AG04450 (cell line): ENCODE measurements at regions not wholly inside any gene's neighbourhood (a gene's known extent, or its start where the extent isn't known, plus 50 kb on each side); places are given as distances from the start of the nearest gene placed in this dataset.

ENCODE experiments used
- CTCF ChIA-PET: fragments of 300-600, 350-600 bp; formaldehyde crosslinking; extraction: SDS; loops from one replicate; lab custom pipeline; 2022; ENCODE audit warnings: antibody characterized with exemption, inconsistent platforms; lab: Charles Lee
- POLR2A ChIA-PET: fragments of 350-600 bp; formaldehyde crosslinking; extraction: SDS; loops from one replicate; lab custom pipeline; 2021; ENCODE audit warnings: antibody characterized with exemption, inconsistent platforms; lab: Yijun Ruan, JAX
- DNase-seq: peaks from one replicate; pipeline ENCODE4 v3.0.0-alpha.2; 2011; ENCODE audit warnings: low read depth, low spot score
- H3K27ac ChIP-seq: one replicate; pipeline ENCODE4 v1.5.1; 2012; ENCODE audit warnings: low read depth, low read length, control low read depth
- H3K27me3 ChIP-seq: one replicate; pipeline ENCODE4 v1.6.0; 2012; ENCODE audit warnings: low read length; ENCODE audit not compliant: control insufficient read depth, insufficient read depth
- H3K4me3 ChIP-seq: 2 replicates; pipeline ENCODE4 v1.5.1; 2011; ENCODE audit warnings: mild to moderate bottlenecking, low read depth, low read length, control low read depth
- H3K9me3 ChIP-seq: 2 replicates; pipeline ENCODE4 v1.5.1; 2012; ENCODE audit warnings: low read length; ENCODE audit not compliant: control insufficient read depth, insufficient read depth
- TF ChIP-seq, protein P1 (sequence below): IDR thresholded peaks from 2 replicates; pipeline ENCODE4 v1.5.1; 2011; ENCODE audit warnings: low read depth, low read length, control low read depth, inconsistent platforms

- Histone ChIP-seq H3K9me3 (no peaks in the 10 kb centered on the region), H3K27ac (no peak overlapping the region), H3K27me3 (no peaks in the 10 kb centered on the region), H3K4me3 (no peak overlapping the region)
- ChIA-PET POLR2A (no interaction called here), CTCF (interaction anchor here (0.9 to 1.4 kb wide), 2 partner anchors 9 to 17 kb away, joined by 3 to 5 read pairs; no protein-coding TSS in a partner anchor)
- no peak for DNase-seq
- TF ChIP-seq, protein P1, sequence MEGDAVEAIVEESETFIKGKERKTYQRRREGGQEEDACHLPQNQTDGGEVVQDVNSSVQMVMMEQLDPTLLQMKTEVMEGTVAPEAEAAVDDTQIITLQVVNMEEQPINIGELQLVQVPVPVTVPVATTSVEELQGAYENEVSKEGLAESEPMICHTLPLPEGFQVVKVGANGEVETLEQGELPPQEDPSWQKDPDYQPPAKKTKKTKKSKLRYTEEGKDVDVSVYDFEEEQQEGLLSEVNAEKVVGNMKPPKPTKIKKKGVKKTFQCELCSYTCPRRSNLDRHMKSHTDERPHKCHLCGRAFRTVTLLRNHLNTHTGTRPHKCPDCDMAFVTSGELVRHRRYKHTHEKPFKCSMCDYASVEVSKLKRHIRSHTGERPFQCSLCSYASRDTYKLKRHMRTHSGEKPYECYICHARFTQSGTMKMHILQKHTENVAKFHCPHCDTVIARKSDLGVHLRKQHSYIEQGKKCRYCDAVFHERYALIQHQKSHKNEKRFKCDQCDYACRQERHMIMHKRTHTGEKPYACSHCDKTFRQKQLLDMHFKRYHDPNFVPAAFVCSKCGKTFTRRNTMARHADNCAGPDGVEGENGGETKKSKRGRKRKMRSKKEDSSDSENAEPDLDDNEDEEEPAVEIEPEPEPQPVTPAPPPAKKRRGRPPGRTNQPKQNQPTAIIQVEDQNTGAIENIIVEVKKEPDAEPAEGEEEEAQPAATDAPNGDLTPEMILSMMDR: no peak
Measured at GRCh38 chr12:90020436-90020835, 311.8 kb upstream of the ATP2B1 start.

- ChIA-PET CTCF (interaction anchor here (0.9 to 1.4 kb wide), 2 partner anchors 10 to 16 kb away, joined by 3 to 5 read pairs; no protein-coding TSS in a partner anchor), POLR2A (no interaction called here)
Measured at GRCh38 chr12:90020014-90020413, 311.4 kb upstream of the ATP2B1 start.

GRCh38 chr12:90017316-90017715 is 308.7 kb upstream of the ATP2B1 start:
- ChIA-PET POLR2A (no interaction called here), CTCF (no interaction called here)
- no peak overlapping the region for H3K4me3 ChIP-seq
- no peak overlapping the region for H3K27ac ChIP-seq
- no peaks in the 10 kb centered on the region for H3K27me3 ChIP-seq
- TF ChIP-seq, protein P1: no peak
- no peak for DNase-seq
- H3K9me3 ChIP-seq: no peaks in the 10 kb centered on the region

More at GRCh38 chr12:90020014-90020413, 311.4 kb upstream of the ATP2B1 start:
- no peak overlapping the region for H3K27ac ChIP-seq
- no peaks in the 10 kb centered on the region for H3K27me3 ChIP-seq
- H3K4me3 ChIP-seq: no peak overlapping the region
- no peak for DNase-seq
- H3K9me3 ChIP-seq: no peaks in the 10 kb centered on the region
- TF ChIP-seq, protein P1: no peak

- no peak for DNase-seq
- CTCF ChIA-PET: interaction anchor here (0.6 kb wide), 1 partner anchor 42 kb away, joined by 3 read pairs; no protein-coding TSS in a partner anchor
- Histone ChIP-seq H3K4me3 (no peak overlapping the region), H3K27me3 (no peaks in the 10 kb centered on the region), H3K27ac (no peak overlapping the region), H3K9me3 (no peaks in the 10 kb centered on the region)
- TF ChIP-seq, protein P1: no peak
- POLR2A ChIA-PET: no interaction called here
Measured at GRCh38 chr12:90015228-90015627, 306.6 kb upstream of the ATP2B1 start.

- TF ChIP-seq, protein P1: peak; percentile 29; the same call in 1 of the 2 replicates
- ChIA-PET CTCF (no interaction called here), POLR2A (no interaction called here)
- Histone ChIP-seq H3K27me3 (no peaks in the 10 kb centered on the region), H3K27ac (no peak overlapping the region), H3K4me3 (no peak overlapping the region), H3K9me3 (no peaks in the 10 kb centered on the region)
- DNase-seq: no peak
Measured at GRCh38 chr12:90013409-90013808, 304.8 kb upstream of the ATP2B1 start.
